Mesenchymal stem cell (in vitro differentiated cells and primary cell): ENCODE measurements at regions not wholly inside any gene's neighbourhood (a gene's known extent, or its start where the extent isn't known, plus 50 kb on each side); places are given as distances from the start of the nearest gene placed in this dataset.

Source experiments
- DNase-seq: peaks from one replicate; pipeline ENCODE4 v3.0.0-alpha.2; 2013
- H2AFZ ChIP-seq: one replicate; pipeline ENCODE4 v1.6.1; 2013; ENCODE audit warnings: low read depth, mild to moderate bottlenecking, control low read depth, inconsistent platforms, low read length, moderate library complexity
- H2AK5ac ChIP-seq: 2 replicates; pipeline ENCODE4 v1.6.1; 2013; ENCODE audit warnings: low read length, moderate library complexity, mild to moderate bottlenecking, inconsistent platforms; ENCODE audit not compliant: severe bottlenecking
- H2BK120ac ChIP-seq: one replicate; pipeline ENCODE4 v1.6.1; 2013; ENCODE audit warnings: low read depth, mild to moderate bottlenecking, inconsistent platforms, low read length, moderate library complexity
- H2BK12ac ChIP-seq, 2 experiments: one replicate each; pipeline ENCODE4 v1.6.1; 2013; ENCODE audit warnings: inconsistent platforms in 2 of 2, low read length in 2 of 2, mild to moderate bottlenecking in 2 of 2, moderate library complexity in 2 of 2, control low read depth in 1 of 2
- H2BK15ac ChIP-seq: one replicate; pipeline ENCODE4 v1.6.1; 2013; ENCODE audit warnings: mild to moderate bottlenecking, low read depth, inconsistent platforms; ENCODE audit not compliant: poor library complexity, severe bottlenecking
- H2BK5ac ChIP-seq: 2 replicates; pipeline ENCODE4 v1.6.1; 2013; ENCODE audit warnings: low read depth, mild to moderate bottlenecking, low read length, control low read depth, inconsistent platforms; ENCODE audit not compliant: poor library complexity, severe bottlenecking
- H3K14ac ChIP-seq, 2 experiments: one replicate each; pipeline ENCODE4 v1.6.1; 2013; ENCODE audit warnings: inconsistent platforms in 2 of 2, low read length in 2 of 2, control low read depth in 1 of 2, mild to moderate bottlenecking in 1 of 2, moderate library complexity in 1 of 2
- H3K18ac ChIP-seq, 2 experiments: one replicate each; pipeline ENCODE4 v1.6.1; 2013; ENCODE audit warnings: inconsistent platforms in 2 of 2, low read length in 2 of 2, control low read depth in 1 of 2, low read depth in 1 of 2, mild to moderate bottlenecking in 1 of 2
- H3K23ac ChIP-seq, 2 experiments: one replicate each; pipeline ENCODE4 v1.6.1; 2013; ENCODE audit warnings: inconsistent platforms in 2 of 2, low read length in 2 of 2, mild to moderate bottlenecking in 2 of 2, moderate library complexity in 2 of 2, control low read depth in 1 of 2
- H3K27ac ChIP-seq: 2 replicates; pipeline ENCODE4 v1.5.1; 2013; ENCODE audit warnings: mild to moderate bottlenecking, moderate library complexity, low read length, control low read depth, inconsistent platforms; ENCODE audit not compliant: poor library complexity, severe bottlenecking
- H3K27me3 ChIP-seq, 2 experiments: 2 replicates each; pipeline versions ENCODE4 v1.6.1 to v1.7.0; 2013; ENCODE audit warnings: low read length in 2 of 2, mild to moderate bottlenecking in 2 of 2, moderate library complexity in 2 of 2, control low read depth in 1 of 2, inconsistent platforms in 1 of 2; ENCODE audit not compliant: control insufficient read depth in 1 of 2, insufficient read depth in 1 of 2
- H3K36me3 ChIP-seq, 2 experiments: 2 replicates each; pipeline versions ENCODE4 v1.6.1 to v1.7.0; 2013; ENCODE audit warnings: low read length in 2 of 2, control low read depth in 1 of 2, inconsistent platforms in 1 of 2, low read depth in 1 of 2, mild to moderate bottlenecking in 1 of 2; ENCODE audit not compliant: insufficient read depth in 2 of 2, control insufficient read depth in 1 of 2
- H3K4ac ChIP-seq, 2 experiments: one replicate each; pipeline ENCODE4 v1.6.1; 2013; ENCODE audit warnings: inconsistent platforms in 2 of 2, low read length in 2 of 2, mild to moderate bottlenecking in 2 of 2, moderate library complexity in 2 of 2, control low read depth in 1 of 2, low read depth in 1 of 2
- H3K4me1 ChIP-seq: 2 replicates; pipeline ENCODE4 v1.6.1; 2013; ENCODE audit warnings: low read depth, low read length, control low read depth; ENCODE audit not compliant: control insufficient read depth, insufficient read depth
- H3K4me2 ChIP-seq: 2 replicates; pipeline ENCODE4 v1.6.1; 2013; ENCODE audit warnings: low read length, mild to moderate bottlenecking, inconsistent platforms; ENCODE audit not compliant: poor library complexity, severe bottlenecking
- H3K4me3 ChIP-seq, 2 experiments: 2 replicates each; pipeline versions ENCODE4 v1.5.1 to v1.7.0; 2013; ENCODE audit warnings: low read length in 2 of 2, mild to moderate bottlenecking in 2 of 2, control low read depth in 1 of 2, low read depth in 1 of 2; ENCODE audit not compliant: insufficient read depth in 1 of 2
- H3K79me1 ChIP-seq: replicated peaks from 2 replicates; pipeline ENCODE4 v1.6.1; 2013; ENCODE audit warnings: mild to moderate bottlenecking, control low read depth, low read length, inconsistent platforms; ENCODE audit not compliant: poor library complexity, severe bottlenecking
- H3K9ac ChIP-seq: 2 replicates; pipeline ENCODE4 v1.7.0; 2013; ENCODE audit warnings: mild to moderate bottlenecking, low read length, moderate library complexity
- H3K9me3 ChIP-seq: 2 replicates; pipeline ENCODE4 v1.7.0; 2013; ENCODE audit warnings: mild to moderate bottlenecking, low read length; ENCODE audit not compliant: control insufficient read depth
- H4K8ac ChIP-seq: one replicate; pipeline ENCODE4 v1.6.1; 2013; ENCODE audit warnings: inconsistent platforms, mild to moderate bottlenecking, low read length, moderate library complexity
- H4K91ac ChIP-seq: one replicate; pipeline ENCODE4 v1.6.1; 2013; ENCODE audit warnings: mild to moderate bottlenecking, low read length, inconsistent platforms
- WGBS: methylation state at CpG from one replicate; pipeline ENCODE4 v1.1.7; 2013; ENCODE audit warnings: mixed read lengths; 5-methylcytosine and 5-hydroxymethylcytosine counted together

DNA sequence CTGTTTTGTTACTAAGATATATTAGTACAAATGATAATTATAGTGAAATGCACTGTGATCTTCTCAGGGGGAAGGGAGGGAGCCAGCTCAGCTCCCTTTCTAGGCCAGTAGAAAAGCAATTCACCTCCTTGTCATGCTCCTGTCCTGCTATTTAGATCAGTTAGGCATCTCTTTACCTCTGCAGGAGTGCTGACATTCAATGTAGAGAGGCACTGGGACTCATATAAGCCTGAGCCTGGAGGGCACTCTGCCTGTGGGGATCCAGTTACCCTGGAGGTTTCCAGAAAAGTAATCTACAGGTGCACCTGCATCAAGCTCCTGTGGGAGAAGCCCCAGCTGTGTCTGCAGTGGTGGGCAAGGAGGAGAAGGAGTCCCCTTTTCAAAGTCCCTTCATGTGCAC is 277.0 kb downstream of the CPS1 start:
- Histone ChIP-seq H2AK5ac (no peak overlapping the region), H4K8ac (no peak overlapping the region), H4K91ac (no peak overlapping the region), H2BK12ac (no peak overlapping the region), H3K4ac (no peak overlapping the region), H2BK120ac (no peak overlapping the region), H3K4me3 (no peak overlapping the region), H3K23ac (no peak overlapping the region), H3K36me3 (no peaks in the 10 kb centered on the region), H3K9me3 (peaks cover 5% of the 10 kb centered on the region), H3K9ac (no peak overlapping the region), H3K14ac (no peak overlapping the region), H3K79me1 (no peaks in the 10 kb centered on the region), H2AFZ (no peak overlapping the region), H3K4me1 (no peaks in the 10 kb centered on the region), H2BK15ac (no peak overlapping the region), H3K18ac (no peak overlapping the region), H2BK5ac (no peak overlapping the region), H3K4me2 (no peak overlapping the region), H3K27me3 (peaks cover 0 to 3% of the 10 kb centered on the region in 2 experiments), H3K27ac (no peak overlapping the region)
- no peak for DNase-seq

DNA sequence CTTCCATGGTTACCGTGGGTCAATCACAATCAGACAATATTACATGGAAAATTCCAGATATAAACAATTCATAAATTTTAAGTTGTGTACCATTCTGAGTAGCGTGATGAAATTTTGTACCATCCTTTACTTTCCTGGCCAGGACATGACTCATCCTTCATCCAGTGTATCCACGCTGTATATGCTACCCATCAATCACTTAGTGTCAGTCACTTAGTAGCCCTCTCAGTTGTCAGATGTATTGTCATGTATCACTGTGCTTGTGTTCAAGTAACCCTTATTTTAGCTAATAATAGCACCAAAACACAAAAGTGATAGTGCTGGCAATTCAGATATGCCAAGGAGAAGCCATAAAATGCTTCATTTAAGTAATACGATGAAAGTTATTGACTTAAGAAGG is 282.6 kb downstream of the CPS1 start:
- Histone ChIP-seq H3K36me3 (no peaks in the 10 kb centered on the region), H3K4me2 (no peak overlapping the region), H2BK120ac (no peak overlapping the region), H3K23ac (no peak overlapping the region), H4K8ac (no peak overlapping the region), H3K4me3 (no peak overlapping the region), H2AK5ac (no peak overlapping the region), H3K4me1 (no peaks in the 10 kb centered on the region), H2BK5ac (no peak overlapping the region), H3K27ac (no peak overlapping the region), H2BK15ac (no peak overlapping the region), H3K18ac (no peak overlapping the region), H3K9ac (no peak overlapping the region), H4K91ac (no peak overlapping the region), H2BK12ac (no peak overlapping the region), H2AFZ (no peak overlapping the region), H3K79me1 (no peaks in the 10 kb centered on the region), H3K14ac (no peak overlapping the region), H3K27me3 (peaks cover 0 to 3% of the 10 kb centered on the region in 2 experiments), H3K9me3 (no peaks in the 10 kb centered on the region), H3K4ac (no peak overlapping the region)
- 63% methylated on average over 2 of the region's 4 CpGs for WGBS
- DNase-seq = peak; percentile 23

DNA sequence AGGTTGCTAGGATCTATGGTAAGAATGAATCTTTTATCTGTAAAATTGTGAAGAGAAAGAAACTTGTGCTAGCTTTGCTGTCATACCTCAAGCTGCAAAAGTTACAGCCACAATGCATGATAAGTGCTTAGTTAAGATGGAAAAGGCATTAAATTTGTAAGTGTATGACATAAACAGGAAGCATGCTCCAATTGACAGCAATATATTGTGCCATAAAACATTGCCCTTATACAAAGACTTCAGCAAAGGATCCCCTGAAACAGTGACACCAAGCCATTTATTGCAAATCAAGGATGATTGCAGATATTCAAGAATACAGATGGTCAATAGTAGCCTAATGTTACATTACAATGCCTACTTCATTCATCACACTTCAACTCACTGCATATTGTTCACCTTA is 283.1 kb downstream of the CPS1 start:
- no peak overlapping the region for H3K14ac ChIP-seq
- H3K9ac ChIP-seq = no peak overlapping the region
- DNase-seq = no peak
- H2AFZ ChIP-seq = no peak overlapping the region
- no peak overlapping the region for H2BK15ac ChIP-seq
- H3K79me1 ChIP-seq = no peaks in the 10 kb centered on the region
- H3K18ac ChIP-seq = no peak overlapping the region
- no peak overlapping the region for H3K4me2 ChIP-seq
- no peak overlapping the region for H4K91ac ChIP-seq
- H3K4me3 ChIP-seq = no peak overlapping the region
- no peaks in the 10 kb centered on the region for H3K9me3 ChIP-seq
- H3K23ac ChIP-seq = no peak overlapping the region
- no peak overlapping the region for H3K27ac ChIP-seq
- no peak overlapping the region for H2BK5ac ChIP-seq
- peaks cover 0 to 2% of the 10 kb centered on the region in 2 experiments for H3K27me3 ChIP-seq
- H3K36me3 ChIP-seq = no peaks in the 10 kb centered on the region
- H2BK120ac ChIP-seq = no peak overlapping the region
- no peak overlapping the region for H2BK12ac ChIP-seq
- H3K4me1 ChIP-seq = no peaks in the 10 kb centered on the region
- H2AK5ac ChIP-seq = no peak overlapping the region
- H3K4ac ChIP-seq = no peak overlapping the region
- no peak overlapping the region for H4K8ac ChIP-seq

DNA sequence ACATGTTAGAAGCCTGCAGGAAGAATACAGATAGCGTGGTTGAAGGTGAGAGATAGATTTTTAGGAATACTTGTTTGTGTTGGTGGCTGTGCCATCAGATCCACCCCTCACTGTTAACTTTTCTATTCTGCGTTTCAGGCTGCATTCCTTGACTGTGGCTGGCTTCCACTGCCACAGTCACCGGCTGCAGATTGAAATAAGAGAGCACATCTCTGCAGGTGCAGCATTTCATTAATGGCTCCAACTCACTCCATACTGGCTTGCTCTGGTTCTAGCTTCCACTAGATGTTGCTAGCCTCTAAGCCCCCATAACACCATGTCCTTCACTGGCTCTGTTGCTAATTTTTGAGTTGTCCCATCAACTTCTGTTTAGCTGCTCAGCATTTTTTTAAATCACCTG is 286.5 kb downstream of the CPS1 start:
- no peak overlapping the region for H2BK120ac ChIP-seq
- no peak overlapping the region for H3K4ac ChIP-seq
- no peaks in the 10 kb centered on the region for H3K4me1 ChIP-seq
- H3K27ac ChIP-seq = no peak overlapping the region
- H3K36me3 ChIP-seq = no peaks in the 10 kb centered on the region
- no peak overlapping the region for H2BK5ac ChIP-seq
- no peak overlapping the region for H2AK5ac ChIP-seq
- H3K9me3 ChIP-seq = no peaks in the 10 kb centered on the region
- no peak overlapping the region for H3K14ac ChIP-seq
- H4K91ac ChIP-seq = no peak overlapping the region
- H3K4me2 ChIP-seq = no peak overlapping the region
- H3K27me3 ChIP-seq = no peaks in the 10 kb centered on the region
- H3K4me3 ChIP-seq = no peak overlapping the region
- no peak overlapping the region for H3K9ac ChIP-seq
- H3K23ac ChIP-seq = no peak overlapping the region
- no peak for DNase-seq
- H2BK12ac ChIP-seq = no peak overlapping the region
- WGBS = 66% methylated on average over 3 of the region's 3 CpGs
- H2BK15ac ChIP-seq = no peak overlapping the region
- H3K79me1 ChIP-seq = no peaks in the 10 kb centered on the region
- no peak overlapping the region for H4K8ac ChIP-seq
- H3K18ac ChIP-seq = no peak overlapping the region
- H2AFZ ChIP-seq = no peak overlapping the region
